HEK293 (cell line): ENCODE measurements at regions not wholly inside any gene's neighbourhood (a gene's known extent, or its start where the extent isn't known, plus 50 kb on each side); places are given as distances from the start of the nearest gene placed in this dataset.

Source experiments
- CTCF ChIA-PET: fragments of 350-600 bp; formaldehyde crosslinking; extraction: SDS; loops from one replicate; lab custom pipeline; 2021; ENCODE audit warnings: antibody characterized with exemption; lab: Yijun Ruan, JAX
- POLR2A ChIA-PET: fragments of 300-600 bp; formaldehyde crosslinking; extraction: SDS; loops from one replicate; lab custom pipeline; 2020; ENCODE audit warnings: antibody characterized with exemption, inconsistent platforms; lab: Yijun Ruan, JAX
- H3K27ac ChIP-seq: fragments of 200-500 bp; sonication (Bioruptor generic); 2 replicates; pipeline ENCODE4 v1.5.1; 2014; ENCODE audit warnings: low read depth, low read length, control low read depth, inconsistent platforms; ENCODE audit errors: extremely low read depth
- H3K36me3 ChIP-seq, 2 experiments: fragments of 200-500 bp in 1 of 2; sonication (Bioruptor generic) in 1 of 2; 1 replicate in 1 of 2; 2 replicates in 1 of 2; pipeline ENCODE4 v1.5.1; 2014 to 2017; ENCODE audit warnings: inconsistent platforms in 2 of 2, low read length in 2 of 2; ENCODE audit not compliant: control insufficient read depth in 2 of 2, insufficient read depth in 1 of 2
- H3K4me1 ChIP-seq: fragments of 200-500 bp; sonication (Bioruptor generic); 2 replicates; pipeline ENCODE4 v1.5.1; 2014; ENCODE audit warnings: mild to moderate bottlenecking, low read length, inconsistent platforms; ENCODE audit not compliant: control insufficient read depth, insufficient read depth
- H3K4me3 ChIP-seq: 2 replicates; pipeline ENCODE4 v1.5.1; 2011; ENCODE audit warnings: low read depth, mild to moderate bottlenecking, control low read depth, low read length, moderate library complexity
- H3K9me3 ChIP-seq: fragments of 200-500 bp; sonication (Bioruptor generic); 2 replicates; pipeline ENCODE4 v1.5.1; 2014; ENCODE audit warnings: low read depth, low read length, inconsistent platforms; ENCODE audit not compliant: control insufficient read depth, insufficient read depth
- BCL11B ChIP-seq: fragments of 450-650 bp; formaldehyde crosslinking; IDR thresholded peaks from 2 replicates; pipeline ENCODE4 v1.5.1; 2016; ENCODE audit warnings: low read depth, missing biosample characterization, missing genetic modification characterization
- IKZF3 ChIP-seq: fragments of 450-650 bp; IDR thresholded peaks from 2 replicates; pipeline ENCODE4 v1.5.0; 2018; ENCODE audit warnings: missing biosample characterization, mild to moderate bottlenecking, missing genetic modification characterization, moderate library complexity
- PRDM2 ChIP-seq: fragments of 450-650 bp; formaldehyde crosslinking; IDR thresholded peaks from 2 replicates; pipeline ENCODE4 v1.5.1; 2016; ENCODE audit warnings: missing biosample characterization, missing genetic modification characterization, borderline replicate concordance
- ZIC2 ChIP-seq: fragments of 450-650 bp; formaldehyde crosslinking; IDR thresholded peaks from 2 replicates; pipeline ENCODE4 v1.5.1; 2016; ENCODE audit warnings: missing biosample characterization, missing genetic modification characterization
- ZNF114 ChIP-seq: fragments of 450-650 bp; formaldehyde crosslinking; IDR thresholded peaks from 2 replicates; pipeline ENCODE4 v1.5.0; 2017; ENCODE audit warnings: missing biosample characterization, missing genetic modification characterization
- ZNF138 ChIP-seq: fragments of 450-650 bp; formaldehyde crosslinking; IDR thresholded peaks from 2 replicates; pipeline ENCODE4 v1.5.1; 2016; ENCODE audit warnings: missing biosample characterization, missing genetic modification characterization, borderline replicate concordance
- ZNF266 ChIP-seq: fragments of 450-650 bp; formaldehyde crosslinking; IDR thresholded peaks from 2 replicates; pipeline ENCODE4 v1.5.1; 2016; ENCODE audit warnings: missing biosample characterization, missing genetic modification characterization, low read depth
- ZNF354C ChIP-seq: fragments of 450-650 bp; formaldehyde crosslinking; IDR thresholded peaks from 2 replicates; pipeline ENCODE4 v1.5.1; 2016; ENCODE audit warnings: missing biosample characterization, missing genetic modification characterization, low read depth, borderline replicate concordance
- ZNF391 ChIP-seq: fragments of 450-650 bp; formaldehyde crosslinking; IDR thresholded peaks from 2 replicates; pipeline ENCODE4 v1.5.1; 2016; ENCODE audit warnings: low read depth, missing biosample characterization, missing genetic modification characterization, borderline replicate concordance
- TF ChIP-seq, protein P1 (sequence below): fragments of 450-650 bp; formaldehyde crosslinking; IDR thresholded peaks from 2 replicates; pipeline ENCODE4 v1.5.1; 2016; ENCODE audit warnings: missing biosample characterization, missing genetic modification characterization

DNA sequence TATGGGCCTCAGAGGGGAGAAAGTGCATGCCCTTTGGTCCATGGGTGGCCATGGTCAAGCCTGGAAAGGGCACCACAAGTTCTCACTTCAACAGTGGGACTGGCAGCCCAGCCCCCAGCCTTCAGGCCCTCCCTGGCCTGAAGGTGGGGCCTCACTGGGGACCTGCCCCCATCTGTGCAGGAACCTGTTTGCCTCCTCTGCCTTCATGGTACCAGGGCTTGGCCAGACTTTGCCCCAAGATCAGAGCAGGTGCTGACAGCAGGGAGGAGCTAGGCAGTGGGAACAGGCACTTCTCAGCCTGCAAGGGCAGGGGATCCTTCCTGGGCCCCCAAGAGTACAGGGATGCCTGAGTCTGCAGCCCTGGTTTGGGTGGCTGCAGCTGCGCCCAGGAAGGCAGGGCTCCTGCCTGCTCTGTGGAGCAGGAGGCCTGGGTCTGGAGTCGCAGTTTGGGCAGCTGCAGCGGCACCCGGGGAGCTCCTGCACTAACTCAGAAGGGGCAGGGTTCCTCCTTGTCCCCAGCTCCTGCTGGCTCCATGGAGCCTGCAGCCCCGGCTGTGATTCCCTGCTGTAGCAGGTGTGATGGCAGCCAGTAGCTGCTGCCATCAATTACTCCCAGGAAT lies 460.1 kb upstream of the NCAM2 start:
- no peak overlapping the region for H3K4me3 ChIP-seq
- no peak for TF ChIP-seq ZNF391 (tag by site-specific recombination)
- TF ChIP-seq, all 188 proteins: peak for 0
- CTCF ChIA-PET, result no interaction called here
- H3K27ac ChIP-seq, result no peak overlapping the region
- no peaks in the 10 kb centered on the region for H3K4me1 ChIP-seq
- no peaks in the 10 kb centered on the region for H3K36me3 ChIP-seq
- POLR2A ChIA-PET, result no interaction called here
- no peaks in the 10 kb centered on the region; the same call in 1 of the 2 replicates for H3K9me3 ChIP-seq

DNA sequence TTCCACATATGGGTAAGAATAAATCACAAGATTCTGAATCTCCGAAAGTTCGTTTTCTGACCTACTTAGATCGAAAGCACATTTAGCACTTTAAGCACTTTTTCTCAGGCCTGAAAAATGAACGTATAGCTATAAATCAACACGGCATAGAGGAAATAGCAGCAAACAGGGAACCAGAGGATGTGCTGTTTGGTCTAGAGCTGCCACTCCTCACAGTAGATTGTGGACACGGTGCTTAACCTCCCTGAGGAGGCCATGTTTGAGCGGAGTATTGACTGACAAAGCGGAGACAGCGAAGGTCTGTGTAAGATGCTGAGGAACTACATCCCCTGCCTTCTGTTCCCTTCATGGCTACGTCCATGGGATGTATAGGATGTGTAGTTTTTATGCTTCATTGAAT lies 452.8 kb upstream of the NCAM2 start:
- no peak for TF ChIP-seq ZNF114 (tag by site-specific recombination)
- TF ChIP-seq ZNF354C (tag by site-specific recombination), result no peak
- TF ChIP-seq, protein P1, sequence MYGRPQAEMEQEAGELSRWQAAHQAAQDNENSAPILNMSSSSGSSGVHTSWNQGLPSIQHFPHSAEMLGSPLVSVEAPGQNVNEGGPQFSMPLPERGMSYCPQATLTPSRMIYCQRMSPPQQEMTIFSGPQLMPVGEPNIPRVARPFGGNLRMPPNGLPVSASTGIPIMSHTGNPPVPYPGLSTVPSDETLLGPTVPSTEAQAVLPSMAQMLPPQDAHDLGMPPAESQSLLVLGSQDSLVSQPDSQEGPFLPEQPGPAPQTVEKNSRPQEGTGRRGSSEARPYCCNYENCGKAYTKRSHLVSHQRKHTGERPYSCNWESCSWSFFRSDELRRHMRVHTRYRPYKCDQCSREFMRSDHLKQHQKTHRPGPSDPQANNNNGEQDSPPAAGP (tag by site-specific recombination), result no peak
- TF ChIP-seq ZIC2 (tag by site-specific recombination), result no peak
- TF ChIP-seq, all 188 proteins: peak for 0
- Histone ChIP-seq H3K4me3 (no peak overlapping the region), H3K4me1 (no peaks in the 10 kb centered on the region), H3K9me3 (no peaks in the 10 kb centered on the region; the same call in 1 of the 2 replicates), H3K27ac (no peak overlapping the region), H3K36me3 (no peaks in the 10 kb centered on the region; a peak in 1 of 3 replicates)
- ChIA-PET POLR2A (no interaction called here), CTCF (no interaction called here)

DNA sequence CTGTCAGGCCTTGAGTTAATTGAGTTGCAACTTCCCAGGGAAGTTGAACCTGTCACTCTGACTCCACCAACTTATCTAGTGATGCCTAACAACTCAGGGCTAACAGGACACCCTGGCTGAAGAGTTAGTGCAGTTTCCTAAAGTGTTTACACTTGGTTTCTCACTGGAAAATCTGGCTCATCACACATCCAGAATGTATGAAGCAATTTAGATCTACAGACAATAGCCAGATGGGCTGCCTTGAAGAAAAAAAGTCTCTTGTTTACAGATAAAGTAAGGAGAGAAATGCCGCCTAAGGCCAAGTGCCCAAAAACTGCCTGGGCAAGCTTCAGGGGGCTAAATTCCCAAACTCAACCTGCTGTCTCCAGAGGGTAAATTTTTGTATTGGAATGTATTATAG lies 446.3 kb upstream of the NCAM2 start:
- no peaks in the 10 kb centered on the region; a peak in 1 of 3 replicates for H3K36me3 ChIP-seq

More for the DNA sequence above, 446.3 kb upstream of the NCAM2 start:
- H3K4me3 ChIP-seq, result no peak overlapping the region
- no peak for TF ChIP-seq ZNF138 (tag by site-specific recombination)
- TF ChIP-seq IKZF3 (tag by site-specific recombination), result no peak
- TF ChIP-seq PRDM2 (tag by site-specific recombination), result no peak
- no peak for TF ChIP-seq BCL11B (tag by site-specific recombination)
- TF ChIP-seq ZNF266 (tag by site-specific recombination), result no peak
- TF ChIP-seq, all 188 proteins: peak for 0
- ChIA-PET POLR2A (no interaction called here), CTCF (no interaction called here)
- H3K27ac ChIP-seq, result no peak overlapping the region
- H3K4me1 ChIP-seq, result no peaks in the 10 kb centered on the region
- no peaks in the 10 kb centered on the region; the same call in 1 of the 2 replicates for H3K9me3 ChIP-seq
